ENCODE measurements at regions not wholly inside any gene's neighbourhood (a gene's known extent, or its start where the extent isn't known, plus 50 kb on each side); places are given as distances from the start of the nearest gene placed in this dataset.

DNA sequence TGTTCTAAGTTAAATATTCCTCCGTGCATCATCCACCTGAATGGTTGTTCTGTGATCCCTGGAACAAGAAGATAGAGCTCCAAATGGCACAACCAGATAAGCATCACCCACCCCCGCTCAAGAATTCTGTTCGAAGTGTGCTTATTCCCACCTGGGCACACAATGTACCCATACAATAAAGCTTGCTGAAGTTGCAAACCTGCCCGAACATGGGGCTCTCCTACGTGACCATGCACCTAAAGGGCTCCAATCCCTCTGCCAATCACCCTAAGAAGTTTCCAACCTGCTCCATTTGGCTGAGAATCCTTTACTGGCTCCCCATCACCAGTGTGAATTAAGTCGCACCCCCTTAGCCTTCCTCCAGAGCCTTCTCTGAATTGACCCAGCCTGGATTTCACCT, 1157.4 kb downstream of the TBC1D22A start:
- no peak for DNase-seq (ENCODE audit: low spot score in 2 of 2)
- Histone ChIP-seq H3K4me3 (no peak overlapping the region), H3K9me3 (peaks cover 0 to 11% (median 0%) of the 10 kb centered on the region in 4 donors), H3K27me3 (no peaks in the 10 kb centered on the region), H3K36me3 (no peaks in the 10 kb centered on the region), H3K4me1 (no peaks in the 10 kb centered on the region), H3K27ac (no peak overlapping the region)
- WGBS, 2 donors = 85 to 93% methylated on average over 6 of the region's 6 CpGs
- TF ChIP-seq, protein P1, sequence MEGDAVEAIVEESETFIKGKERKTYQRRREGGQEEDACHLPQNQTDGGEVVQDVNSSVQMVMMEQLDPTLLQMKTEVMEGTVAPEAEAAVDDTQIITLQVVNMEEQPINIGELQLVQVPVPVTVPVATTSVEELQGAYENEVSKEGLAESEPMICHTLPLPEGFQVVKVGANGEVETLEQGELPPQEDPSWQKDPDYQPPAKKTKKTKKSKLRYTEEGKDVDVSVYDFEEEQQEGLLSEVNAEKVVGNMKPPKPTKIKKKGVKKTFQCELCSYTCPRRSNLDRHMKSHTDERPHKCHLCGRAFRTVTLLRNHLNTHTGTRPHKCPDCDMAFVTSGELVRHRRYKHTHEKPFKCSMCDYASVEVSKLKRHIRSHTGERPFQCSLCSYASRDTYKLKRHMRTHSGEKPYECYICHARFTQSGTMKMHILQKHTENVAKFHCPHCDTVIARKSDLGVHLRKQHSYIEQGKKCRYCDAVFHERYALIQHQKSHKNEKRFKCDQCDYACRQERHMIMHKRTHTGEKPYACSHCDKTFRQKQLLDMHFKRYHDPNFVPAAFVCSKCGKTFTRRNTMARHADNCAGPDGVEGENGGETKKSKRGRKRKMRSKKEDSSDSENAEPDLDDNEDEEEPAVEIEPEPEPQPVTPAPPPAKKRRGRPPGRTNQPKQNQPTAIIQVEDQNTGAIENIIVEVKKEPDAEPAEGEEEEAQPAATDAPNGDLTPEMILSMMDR (IDR thresholded peaks at IDR 0.05) = no peak
- no peak for TF ChIP-seq EP300 (IDR thresholded peaks at IDR 0.05)
- no peak for TF ChIP-seq POLR2A (IDR thresholded peaks at IDR 0.05)

DNA sequence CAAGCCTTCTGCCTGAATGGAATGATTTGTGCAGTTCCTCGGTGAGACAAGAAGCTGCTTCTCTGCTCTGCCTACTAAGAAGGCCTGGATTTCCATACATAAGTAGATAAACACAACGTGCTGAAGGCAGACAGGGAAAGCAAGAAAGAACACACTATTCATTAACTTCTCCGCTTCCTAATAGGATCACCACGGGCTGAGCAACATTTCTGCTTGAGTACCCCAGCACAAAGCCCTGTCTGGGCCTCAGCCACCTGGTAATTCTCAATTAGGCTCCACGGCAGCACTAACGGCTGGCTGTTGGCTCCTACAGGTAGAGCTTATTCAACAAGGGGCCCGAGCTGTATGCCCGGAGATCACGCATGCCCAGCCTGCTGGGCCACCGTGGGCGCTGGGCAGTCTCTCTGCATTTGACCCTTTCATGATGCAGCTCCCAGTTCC, 1156.6 kb downstream of the TBC1D22A start:
- Histone ChIP-seq H3K36me3 (no peaks in the 10 kb centered on the region), H3K4me1 (no peaks in the 10 kb centered on the region), H3K27me3 (no peaks in the 10 kb centered on the region), H3K4me3 (no peak overlapping the region), H3K27ac (no peak overlapping the region), H3K9me3 (peaks cover 0 to 6% (median 0%) of the 10 kb centered on the region in 4 donors)
- TF ChIP-seq EP300 (IDR thresholded peaks at IDR 0.05) (no peak), POLR2A (IDR thresholded peaks at IDR 0.05) (no peak)
- TF ChIP-seq, protein P1 (IDR thresholded peaks at IDR 0.05) = no peak
- no peak for DNase-seq (ENCODE audit: low spot score in 2 of 2)
- WGBS, 2 donors = 29 to 56% methylated on average over 11 of the region's 11 CpGs

DNA sequence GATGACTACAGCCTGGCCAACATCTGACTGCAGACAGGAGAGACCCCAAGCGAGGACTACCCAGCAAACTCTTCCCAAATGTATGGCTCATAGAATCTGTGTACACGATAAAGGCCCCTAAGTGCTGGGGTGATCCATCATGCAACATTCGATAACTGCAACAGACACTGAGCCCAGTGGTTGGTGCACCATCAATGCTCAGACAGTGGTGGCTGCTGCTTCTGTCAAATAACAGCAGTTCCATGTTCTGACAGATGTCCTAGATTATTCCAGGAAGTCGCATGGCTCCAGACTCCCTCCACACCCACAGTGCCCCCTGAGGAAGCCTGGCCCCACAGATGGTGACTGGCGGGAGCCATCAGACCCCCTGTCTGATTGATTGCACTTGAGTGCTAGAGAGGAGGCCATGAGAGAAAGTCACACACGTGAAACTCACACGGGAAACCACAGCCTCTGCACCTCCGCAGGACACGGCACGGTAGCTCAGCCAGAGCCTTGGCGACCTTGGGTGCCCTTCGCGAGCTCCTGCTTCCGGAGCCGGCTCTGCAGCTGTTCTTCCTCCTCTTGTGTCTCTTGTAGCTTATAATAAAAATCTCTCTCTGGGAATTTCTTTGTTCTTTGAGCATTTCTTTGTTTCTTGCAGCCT, 1155.9 kb downstream of the TBC1D22A start:
- WGBS, 2 donors = 50 to 52% methylated on average over 15 of the region's 15 CpGs
- H3K36me3 ChIP-seq = no peaks in the 10 kb centered on the region
- no peak overlapping the region for H3K4me3 ChIP-seq
- H3K27me3 ChIP-seq = no peaks in the 10 kb centered on the region
- H3K27ac ChIP-seq = no peak overlapping the region
- H3K9me3 ChIP-seq = no peaks in the 10 kb centered on the region
- TF ChIP-seq, protein P1 (IDR thresholded peaks at IDR 0.05) = no peak
- no peak for TF ChIP-seq EP300 (IDR thresholded peaks at IDR 0.05)
- TF ChIP-seq POLR2A (IDR thresholded peaks at IDR 0.05) = no peak
- no peaks in the 10 kb centered on the region for H3K4me1 ChIP-seq
- DNase-seq (ENCODE audit: low spot score in 2 of 2) = no peak

DNA sequence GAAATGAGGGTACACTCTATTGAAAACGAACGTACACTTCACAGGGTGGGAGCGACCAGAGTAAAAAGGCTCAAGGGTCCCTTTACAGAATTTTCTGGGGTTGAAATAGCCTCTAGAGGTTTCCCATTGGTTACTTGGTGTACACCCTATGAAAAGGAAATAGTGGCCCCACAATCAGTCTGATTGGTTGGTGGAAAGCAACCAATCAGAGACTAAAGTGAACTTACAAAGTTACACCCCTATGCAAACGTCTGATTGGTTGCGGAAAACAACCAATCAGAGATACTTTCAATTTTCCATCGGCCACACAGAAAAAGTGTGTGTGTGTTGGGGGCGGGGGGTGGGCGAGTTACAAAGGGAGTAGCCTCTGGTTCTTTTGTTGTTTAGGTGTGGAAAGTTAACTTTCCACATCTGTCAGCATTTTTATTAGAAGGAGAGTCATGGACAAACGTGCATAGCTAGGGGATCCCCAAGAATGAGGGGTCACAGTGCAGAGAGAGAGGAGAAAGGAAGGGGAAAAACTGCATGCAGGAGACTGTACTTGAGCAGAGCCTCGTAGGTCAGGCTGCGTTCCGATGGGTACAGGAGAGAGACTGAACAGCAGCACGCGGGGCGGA, 1152.1 kb downstream of the TBC1D22A start:
- no peak overlapping the region for H3K27ac ChIP-seq
- H3K27me3 ChIP-seq = no peaks in the 10 kb centered on the region
- H3K9me3 ChIP-seq = peaks cover 0 to 10% (median 2%) of the 10 kb centered on the region in 4 donors
- no peaks in the 10 kb centered on the region for H3K36me3 ChIP-seq
- no peak overlapping the region for H3K4me3 ChIP-seq
- WGBS, 2 donors = 81 to 82% methylated on average over 15 of the region's 15 CpGs
- DNase-seq (ENCODE audit: low spot score in 2 of 2) = no peak
- no peak for TF ChIP-seq EP300 (IDR thresholded peaks at IDR 0.05)
- TF ChIP-seq POLR2A (IDR thresholded peaks at IDR 0.05) = no peak
- TF ChIP-seq, protein P1 (IDR thresholded peaks at IDR 0.05) = no peak
- H3K4me1 ChIP-seq = no peaks in the 10 kb centered on the region

DNA sequence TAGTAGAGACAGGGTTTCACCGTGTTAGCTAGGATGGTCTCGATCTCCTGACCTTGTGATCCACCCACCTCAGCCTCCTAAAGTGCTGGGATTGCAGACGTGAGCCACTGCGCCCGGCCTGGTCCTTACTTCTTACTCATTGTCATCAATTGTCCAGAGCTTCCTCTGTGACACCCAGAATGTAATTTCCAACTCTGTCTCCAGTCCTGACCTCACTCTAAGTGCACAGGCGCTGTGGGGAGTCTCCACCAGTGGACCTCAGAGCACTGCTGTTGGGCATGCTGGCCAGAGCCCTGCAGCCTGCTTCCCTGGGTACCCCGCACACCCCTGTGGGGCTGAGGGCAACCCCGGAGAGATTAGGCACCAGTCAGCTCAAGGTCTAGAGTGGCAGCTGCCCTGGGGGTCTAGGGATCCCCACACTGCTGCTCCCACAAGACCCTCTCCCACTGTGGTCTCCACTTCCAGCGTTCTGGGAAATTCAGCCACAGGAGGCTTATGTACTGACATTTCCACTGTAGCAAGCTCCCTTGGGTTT, 1140.3 kb downstream of the TBC1D22A start:
- TF ChIP-seq EP300 (IDR thresholded peaks at IDR 0.05) (no peak), POLR2A (IDR thresholded peaks at IDR 0.05) (no peak)
- TF ChIP-seq, protein P1 (IDR thresholded peaks at IDR 0.05) = no peak
- no peak for DNase-seq (ENCODE audit: low spot score in 2 of 2)

More for the DNA sequence above, 1140.3 kb downstream of the TBC1D22A start:
- H3K4me1 ChIP-seq = no peaks in the 10 kb centered on the region
- H3K27me3 ChIP-seq = no peaks in the 10 kb centered on the region
- H3K4me3 ChIP-seq = no peak overlapping the region
- no peaks in the 10 kb centered on the region for H3K36me3 ChIP-seq
- peaks cover 0 to 12% (median 0%) of the 10 kb centered on the region in 4 donors for H3K9me3 ChIP-seq
- H3K27ac ChIP-seq = no peak overlapping the region
- 88 to 93% methylated on average over 9 of the region's 9 CpGs for WGBS, 2 donors

Measured in tibial nerve (tissue), 4 donors.